ENCODE measurements at regions not wholly inside any gene's neighbourhood (a gene's known extent, or its start where the extent isn't known, plus 50 kb on each side); places are given as distances from the start of the nearest gene placed in this dataset.
A peak's percentile ranks its signal among the peaks of the same experiment; 100 is the strongest.
"Not testable (repeated sequence)": the region's sequence is repeated elsewhere in the genome, so short reads cannot be mapped to it uniquely, and the experiment has no call there.

GRCh38 chr2:234816491-234816890 is 135.3 kb upstream of the SH3BP4 start:
- in situ Hi-C loops (cut with HindIII; ENCODE audit: low pct_ligation_motif_present, low pct_unique_long_range_greater_than_20kb, low sequenced_read_pairs), result no loop called here
- no peak for DNase-seq

DNA sequence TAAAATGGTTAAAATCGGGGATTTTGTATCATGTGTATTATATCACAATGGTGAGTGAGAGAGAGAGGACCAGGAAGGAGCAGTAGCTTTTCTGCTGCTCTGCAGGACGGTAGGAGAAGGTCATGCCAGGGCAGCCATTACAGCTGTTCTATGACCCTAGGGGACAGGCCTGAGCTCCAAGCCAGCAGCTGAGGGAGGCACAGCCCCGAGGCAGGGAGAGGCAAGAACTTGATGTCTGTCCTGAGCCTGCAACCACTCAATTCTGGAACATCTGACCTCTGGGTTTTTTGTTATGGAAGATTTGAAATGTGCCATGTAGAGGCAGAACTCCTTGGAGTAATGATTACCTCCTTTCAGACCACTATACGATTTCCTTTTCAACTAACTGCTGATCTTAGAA is 135.8 kb upstream of the SH3BP4 start:
- in situ Hi-C loops (cut with HindIII; ENCODE audit: low pct_ligation_motif_present, low pct_unique_long_range_greater_than_20kb, low sequenced_read_pairs), result no loop called here
- DNase-seq, result no peak

GRCh38 chr2:234814374-234814773 is 137.4 kb upstream of the SH3BP4 start:
- no peak for DNase-seq
- in situ Hi-C loops (cut with HindIII; ENCODE audit: low pct_ligation_motif_present, low pct_unique_long_range_greater_than_20kb, low sequenced_read_pairs), result no loop called here

DNA sequence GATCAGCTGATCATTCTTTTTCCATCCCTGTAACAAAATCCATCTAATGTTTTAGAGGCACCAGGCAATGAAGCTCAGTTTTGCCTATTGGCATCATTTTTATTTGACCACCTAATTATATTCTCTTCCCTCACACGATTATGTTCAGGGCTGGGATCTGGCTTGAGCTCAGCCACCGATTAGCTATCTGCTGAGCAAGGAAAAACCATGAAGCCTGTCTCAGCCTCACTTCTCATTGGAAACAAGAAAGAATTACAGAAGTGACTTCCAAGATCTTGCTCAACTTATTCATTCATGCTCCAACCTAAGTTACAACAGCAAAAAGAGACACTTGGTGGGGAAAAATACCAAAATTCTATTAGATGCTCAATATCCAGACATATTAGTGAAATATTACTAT is 139.0 kb upstream of the SH3BP4 start:
- no peak for DNase-seq
- in situ Hi-C loops (cut with HindIII; ENCODE audit: low pct_ligation_motif_present, low pct_unique_long_range_greater_than_20kb, low sequenced_read_pairs), result no loop called here

- DNase-seq, result peak; percentile 72
- in situ Hi-C loops (cut with HindIII; ENCODE audit: low pct_ligation_motif_present, low pct_unique_long_range_greater_than_20kb, low sequenced_read_pairs), result no loop called here
Measured at GRCh38 chr2:234808907-234809306, 142.9 kb upstream of the SH3BP4 start.

DNA sequence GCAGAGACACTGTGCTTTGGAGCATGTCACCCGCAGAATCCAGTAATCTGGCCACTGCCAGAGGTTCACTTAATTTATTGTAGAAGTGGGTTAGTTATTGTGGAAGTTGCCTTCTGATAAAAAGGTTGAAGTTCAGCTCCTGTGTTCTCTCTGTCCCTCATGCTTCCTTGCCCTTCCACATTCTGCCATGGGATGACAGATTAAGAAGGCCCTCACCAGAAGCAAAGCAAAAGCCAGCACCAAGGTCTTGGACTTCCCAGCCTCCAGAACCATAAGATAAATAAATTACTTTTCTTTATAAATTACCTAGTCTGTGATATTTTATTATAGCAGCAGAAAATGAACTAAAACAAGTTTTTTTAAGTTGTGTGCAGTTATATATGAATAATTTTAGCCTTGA is 145.0 kb upstream of the SH3BP4 start:
- in situ Hi-C loops (cut with HindIII; ENCODE audit: low pct_ligation_motif_present, low pct_unique_long_range_greater_than_20kb, low sequenced_read_pairs), result no loop called here

DNA sequence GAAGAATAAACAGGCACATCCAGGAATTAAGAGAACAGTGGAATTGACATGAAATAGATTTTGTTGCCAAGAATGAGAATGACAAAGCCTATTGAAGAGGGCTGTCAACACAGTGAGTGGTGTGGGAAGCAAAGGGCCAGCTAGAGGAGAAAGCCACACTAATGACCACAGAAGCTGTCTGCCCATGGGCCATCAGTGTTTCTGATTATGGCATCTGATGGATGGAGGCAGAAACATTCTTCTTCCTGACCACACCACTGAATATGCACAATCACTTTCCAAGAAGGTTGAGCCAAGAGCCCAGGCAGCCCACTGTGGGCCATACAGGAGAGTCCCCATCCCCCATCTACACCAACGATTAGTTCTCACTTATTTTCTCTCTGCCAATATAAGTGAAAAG is 146.0 kb upstream of the SH3BP4 start:
- no peak for DNase-seq

More for the DNA sequence above, 145.0 kb upstream of the SH3BP4 start:
- no peak for DNase-seq

GRCh38 chr2:234804704-234805103 is 147.1 kb upstream of the SH3BP4 start:
- in situ Hi-C loops (cut with HindIII; ENCODE audit: low pct_ligation_motif_present, low pct_unique_long_range_greater_than_20kb, low sequenced_read_pairs), result no loop called here
- DNase-seq, result no peak

More for the DNA sequence above, 146.0 kb upstream of the SH3BP4 start:
- in situ Hi-C loops (cut with HindIII; ENCODE audit: low pct_ligation_motif_present, low pct_unique_long_range_greater_than_20kb, low sequenced_read_pairs), result no loop called here

- DNase-seq, result no peak
- in situ Hi-C loops (cut with HindIII; ENCODE audit: low pct_ligation_motif_present, low pct_unique_long_range_greater_than_20kb, low sequenced_read_pairs), result no loop called here
Measured at GRCh38 chr2:234802845-234803171, 149.0 kb upstream of the SH3BP4 start.

DNA sequence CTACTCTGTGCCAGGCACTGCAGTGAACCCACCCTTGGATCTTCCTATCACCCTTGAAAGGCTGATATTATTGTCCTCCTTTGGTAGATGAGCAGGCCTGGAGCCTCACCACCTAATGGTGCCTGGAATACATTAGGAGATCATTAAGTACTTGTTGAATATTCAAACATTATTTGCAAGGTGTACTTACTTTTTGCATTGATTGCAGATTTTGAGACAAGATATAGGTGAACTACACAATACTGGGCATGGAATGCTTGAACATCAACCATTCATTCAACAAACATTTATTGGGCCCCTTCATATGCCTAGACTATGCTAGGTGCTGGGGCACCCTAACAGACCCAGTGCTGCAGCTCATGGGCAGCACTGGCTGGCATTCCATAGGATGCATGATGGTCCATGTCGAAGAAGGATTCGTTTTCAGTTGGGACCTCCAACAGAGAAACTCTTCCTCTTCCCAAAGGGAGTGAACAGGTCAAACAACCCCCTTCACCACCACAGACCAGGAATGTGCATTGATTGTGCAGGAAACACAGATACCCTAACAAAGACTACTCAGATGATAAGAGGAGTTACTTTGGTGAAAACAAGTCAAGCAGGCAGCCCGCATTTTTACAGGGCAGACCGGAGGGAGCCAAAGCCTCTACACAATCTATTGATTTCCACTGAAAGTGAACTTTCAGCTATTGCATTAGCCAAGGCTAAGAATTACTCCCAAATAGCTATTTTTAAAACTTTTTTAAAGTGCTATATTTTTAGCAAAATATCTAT is 149.6 kb upstream of the SH3BP4 start:
- DNase-seq, result no peak
- in situ Hi-C loops (cut with HindIII; ENCODE audit: low pct_ligation_motif_present, low pct_unique_long_range_greater_than_20kb, low sequenced_read_pairs), result no loop called here

DNA sequence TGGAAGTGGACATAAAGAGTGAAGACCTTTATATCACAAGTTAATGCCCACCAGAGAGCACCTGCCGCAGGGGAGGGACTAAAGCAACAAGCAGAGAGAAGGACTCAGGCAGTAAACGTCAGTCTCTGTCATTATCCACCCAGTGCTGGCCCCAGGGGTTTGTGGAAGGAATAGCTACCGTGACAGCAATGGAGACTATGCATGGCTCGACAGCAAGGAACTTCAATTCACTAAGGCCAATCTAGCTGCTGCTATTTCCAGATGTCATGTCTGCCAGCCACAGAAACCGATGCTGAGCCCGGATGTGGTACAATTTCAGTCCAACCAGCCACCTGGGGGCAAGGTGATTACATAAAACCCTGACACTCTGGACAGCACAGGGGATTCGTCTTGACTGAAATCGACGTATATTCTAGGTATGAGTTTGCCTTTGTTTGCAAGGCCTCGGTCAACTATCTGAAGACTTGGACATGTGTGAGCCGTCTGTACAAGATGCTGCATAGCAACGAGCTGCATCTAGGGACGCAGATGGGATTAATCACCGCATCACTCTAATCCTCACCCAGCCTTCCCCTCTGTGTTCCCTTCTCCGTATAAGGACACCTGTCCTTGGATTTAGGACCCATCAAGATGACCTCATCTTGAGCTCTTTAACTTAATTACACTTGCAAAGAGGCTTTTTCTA is 154.1 kb upstream of the SH3BP4 start:
- DNase-seq, result no peak
- in situ Hi-C loops (cut with HindIII; ENCODE audit: low pct_ligation_motif_present, low pct_unique_long_range_greater_than_20kb, low sequenced_read_pairs), result no loop called here

DNA sequence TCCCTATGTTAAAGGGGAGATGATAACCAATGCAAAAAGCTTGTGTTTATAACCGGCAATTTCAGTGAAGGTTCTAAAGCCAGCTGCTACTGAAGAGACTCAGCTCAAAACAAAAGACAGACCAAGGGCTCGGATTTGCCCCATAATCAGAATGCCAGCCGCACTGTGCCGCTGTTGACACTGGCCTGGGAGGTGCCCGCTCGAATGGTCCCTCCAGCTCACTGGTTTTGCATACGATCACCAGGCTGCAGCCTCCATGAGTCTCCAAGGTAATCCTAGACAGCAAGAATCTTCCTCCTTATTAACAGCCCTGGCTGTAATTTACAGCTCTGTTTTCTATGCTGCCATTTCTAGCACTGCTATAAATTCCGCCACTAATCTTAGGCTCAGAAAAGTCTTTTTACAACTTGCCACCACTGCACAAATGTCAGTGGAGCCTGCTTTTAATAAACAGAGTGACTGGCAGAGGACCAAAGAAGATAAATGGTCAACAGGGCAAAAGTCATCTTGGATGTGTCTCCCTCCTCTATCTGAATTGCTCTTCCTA is 155.7 kb upstream of the SH3BP4 start:
- in situ Hi-C loops (cut with HindIII; ENCODE audit: low pct_ligation_motif_present, low pct_unique_long_range_greater_than_20kb, low sequenced_read_pairs), result no loop called here
- DNase-seq, result no peak

DNA sequence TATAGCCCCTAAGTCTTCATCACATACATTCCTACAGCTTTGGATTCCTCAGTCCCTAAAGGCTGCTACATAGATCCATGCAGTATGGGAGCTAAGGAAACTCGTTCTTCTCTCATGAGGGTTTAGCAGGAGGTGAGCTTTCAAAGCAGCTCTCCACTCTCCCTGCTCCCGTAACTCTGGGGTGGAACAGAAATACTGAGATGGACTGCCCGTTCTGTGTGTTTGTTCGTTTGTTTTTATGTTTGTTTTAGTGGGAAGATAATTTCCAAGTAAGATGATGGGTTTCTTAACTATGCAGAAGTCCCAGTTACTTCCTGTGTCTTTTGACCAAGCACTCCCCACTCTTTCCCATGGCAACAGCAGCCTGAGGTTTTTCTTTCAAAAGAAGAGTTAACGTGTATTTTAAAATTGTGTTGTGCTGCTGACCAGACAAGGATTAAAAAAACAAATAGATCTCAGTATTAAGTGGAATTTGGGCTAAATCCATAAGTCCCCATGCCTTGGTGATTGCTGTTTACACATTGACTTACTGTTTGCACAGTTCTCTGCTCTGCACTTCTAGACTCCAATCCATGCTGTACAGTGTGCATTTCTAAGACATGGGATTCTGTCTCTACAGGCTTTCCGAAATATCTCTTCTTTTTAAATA is 156.4 kb upstream of the SH3BP4 start:
- in situ Hi-C loops (cut with HindIII; ENCODE audit: low pct_ligation_motif_present, low pct_unique_long_range_greater_than_20kb, low sequenced_read_pairs), result no loop called here
- no peak for DNase-seq

GRCh38 chr2:234794866-234795265 is 157.0 kb upstream of the SH3BP4 start:
- DNase-seq, result no peak
- in situ Hi-C loops (cut with HindIII; ENCODE audit: low pct_ligation_motif_present, low pct_unique_long_range_greater_than_20kb, low sequenced_read_pairs), result no loop called here

GRCh38 chr2:234793212-234793785 is 158.5 kb upstream of the SH3BP4 start:
- in situ Hi-C loops (cut with HindIII; ENCODE audit: low pct_ligation_motif_present, low pct_unique_long_range_greater_than_20kb, low sequenced_read_pairs), result no loop called here
- DNase-seq, result no peak

DNA sequence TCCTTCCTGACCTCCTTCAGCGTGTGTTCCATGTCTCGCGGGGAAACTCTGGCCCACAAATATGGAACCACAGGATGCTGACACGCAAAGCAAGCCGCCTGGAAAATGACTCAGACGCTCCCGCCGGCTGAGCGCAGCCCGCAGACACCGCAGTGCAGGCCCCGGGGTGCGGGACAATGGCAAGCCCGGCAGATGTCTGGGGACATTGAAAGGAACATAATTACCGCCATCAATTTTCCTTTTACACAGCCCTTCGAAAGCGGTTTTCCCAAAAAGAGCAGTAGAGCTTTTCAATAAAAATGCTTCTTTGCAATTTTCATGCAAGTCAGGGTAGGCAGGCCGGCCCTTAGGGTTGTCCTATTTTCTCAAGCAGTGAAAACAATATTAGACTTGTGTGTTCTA is 159.2 kb upstream of the SH3BP4 start:
- in situ Hi-C loops (cut with HindIII; ENCODE audit: low pct_ligation_motif_present, low pct_unique_long_range_greater_than_20kb, low sequenced_read_pairs), result no loop called here
- no peak for DNase-seq

GRCh38 chr2:234792096-234792495 is 159.7 kb upstream of the SH3BP4 start:
- in situ Hi-C loops (cut with HindIII; ENCODE audit: low pct_ligation_motif_present, low pct_unique_long_range_greater_than_20kb, low sequenced_read_pairs); DNase-seq: not testable (repeated sequence)

DNA sequence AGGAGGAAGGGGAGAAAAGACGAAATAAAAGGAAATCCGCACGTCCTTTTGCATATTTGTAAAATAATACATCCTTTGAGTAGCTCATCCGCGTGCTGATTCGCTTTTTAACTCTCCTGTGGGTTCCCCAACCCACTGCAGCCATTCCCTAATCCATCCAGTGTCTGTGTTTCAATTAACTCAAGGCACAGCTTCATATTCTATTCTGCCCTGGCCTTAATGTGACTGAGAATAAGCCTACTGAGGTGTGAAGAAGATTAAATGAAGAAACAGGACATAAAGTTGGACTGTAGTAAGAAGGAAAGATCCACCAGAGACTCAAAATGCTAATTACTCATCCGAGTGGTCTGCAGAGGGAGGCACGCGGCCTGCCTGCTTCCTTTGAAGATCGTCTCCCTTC is 161.4 kb upstream of the SH3BP4 start:
- DNase-seq, result no peak
- in situ Hi-C loops (cut with HindIII; ENCODE audit: low pct_ligation_motif_present, low pct_unique_long_range_greater_than_20kb, low sequenced_read_pairs), result no loop called here
